ENCODE measurements at regions not wholly inside any gene's neighbourhood (a gene's known extent, or its start where the extent isn't known, plus 50 kb on each side); places are given as distances from the start of the nearest gene placed in this dataset.

DNA sequence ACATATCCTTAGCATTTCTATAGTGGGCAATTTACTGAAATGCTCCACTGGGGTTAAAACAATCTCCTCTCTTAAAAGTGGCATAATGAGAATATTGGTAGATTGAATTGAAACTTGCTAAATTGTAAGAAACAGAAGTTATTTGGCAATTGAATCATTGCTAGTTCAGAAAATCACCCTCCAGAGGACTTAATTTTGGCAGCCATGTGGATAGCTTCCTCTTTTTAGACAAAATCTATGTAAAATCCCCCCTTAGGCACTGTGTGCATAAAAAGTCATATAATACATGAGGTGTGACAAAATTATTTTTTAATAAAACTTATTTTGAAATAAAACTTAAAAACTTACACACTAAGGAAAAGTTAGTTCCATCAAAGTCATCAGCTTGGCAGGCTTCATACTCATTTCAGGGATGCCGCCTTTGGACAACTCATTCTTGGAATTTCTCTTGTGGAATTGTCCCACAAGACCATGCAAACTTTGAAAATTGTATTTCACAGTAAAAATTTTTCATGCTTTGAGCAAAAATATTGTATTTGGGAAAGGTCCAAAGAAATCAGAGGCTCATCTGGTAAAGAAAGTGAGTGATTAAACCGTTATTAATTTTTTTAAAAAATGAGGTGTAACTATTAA lies 473.0 kb downstream of the BCKDHB start:
- TF ChIP-seq, protein P1, sequence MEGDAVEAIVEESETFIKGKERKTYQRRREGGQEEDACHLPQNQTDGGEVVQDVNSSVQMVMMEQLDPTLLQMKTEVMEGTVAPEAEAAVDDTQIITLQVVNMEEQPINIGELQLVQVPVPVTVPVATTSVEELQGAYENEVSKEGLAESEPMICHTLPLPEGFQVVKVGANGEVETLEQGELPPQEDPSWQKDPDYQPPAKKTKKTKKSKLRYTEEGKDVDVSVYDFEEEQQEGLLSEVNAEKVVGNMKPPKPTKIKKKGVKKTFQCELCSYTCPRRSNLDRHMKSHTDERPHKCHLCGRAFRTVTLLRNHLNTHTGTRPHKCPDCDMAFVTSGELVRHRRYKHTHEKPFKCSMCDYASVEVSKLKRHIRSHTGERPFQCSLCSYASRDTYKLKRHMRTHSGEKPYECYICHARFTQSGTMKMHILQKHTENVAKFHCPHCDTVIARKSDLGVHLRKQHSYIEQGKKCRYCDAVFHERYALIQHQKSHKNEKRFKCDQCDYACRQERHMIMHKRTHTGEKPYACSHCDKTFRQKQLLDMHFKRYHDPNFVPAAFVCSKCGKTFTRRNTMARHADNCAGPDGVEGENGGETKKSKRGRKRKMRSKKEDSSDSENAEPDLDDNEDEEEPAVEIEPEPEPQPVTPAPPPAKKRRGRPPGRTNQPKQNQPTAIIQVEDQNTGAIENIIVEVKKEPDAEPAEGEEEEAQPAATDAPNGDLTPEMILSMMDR (IDR thresholded peaks at IDR 0.05; ENCODE audit: low read length), result no peak
- no peak for TF ChIP-seq EZH2 (IDR thresholded peaks at IDR 0.05; ENCODE audit: borderline replicate concordance, low read length)

All from OCI-LY1 (cell line).